Liver (tissue), 3 donors: ENCODE measurements at regions not wholly inside any gene's neighbourhood (a gene's known extent, or its start where the extent isn't known, plus 50 kb on each side); places are given as distances from the start of the nearest gene placed in this dataset.

Source experiments
- EGR1 ChIP-seq, 2 donors: IDR thresholded peaks; 2 replicates each; pipeline ENCODE4 v1.6.1; 2016 to 2018; ENCODE audit warnings: antibody characterized with exemption in 2 of 2, low read depth in 2 of 2
- FOXA1 ChIP-seq: IDR thresholded peaks from 2 replicates; pipeline ENCODE4 v1.6.1; 2016; ENCODE audit warnings: antibody characterized with exemption
- RAD21 ChIP-seq, 2 donors: IDR thresholded peaks; 2 replicates each; pipeline ENCODE4 v1.6.1; 2016; ENCODE audit warnings: antibody characterized with exemption in 2 of 2, mild to moderate bottlenecking in 2 of 2
- RXRA ChIP-seq, 2 donors: IDR thresholded peaks; 2 replicates each; pipeline ENCODE4 v1.6.1; 2017 to 2018; ENCODE audit warnings: antibody characterized with exemption in 2 of 2, mild to moderate bottlenecking in 1 of 2
- TAF1 ChIP-seq: conservative IDR thresholded peaks from 2 replicates; pipeline ENCODE4 v1.6.1; 2016; ENCODE audit warnings: antibody characterized with exemption, mild to moderate bottlenecking
- TF ChIP-seq, protein P1 (sequence below): fragments of 150-350 bp; IDR thresholded peaks from 2 replicates; pipeline ENCODE4 v1.5.1; 2017; ENCODE audit warnings: improper control_type of control experiment, low read depth, low read length; ENCODE audit not compliant: missing input control
- TF ChIP-seq, protein P2 (sequence below): IDR thresholded peaks from 2 replicates; pipeline ENCODE4 v1.6.1; 2016; ENCODE audit warnings: antibody characterized with exemption, mild to moderate bottlenecking
- TF ChIP-seq, protein P3 (sequence below): IDR thresholded peaks from 2 replicates; pipeline ENCODE4 v1.6.1; 2016; ENCODE audit warnings: antibody characterized with exemption
- donor health status: healthy.
- donor health status: healthy.

DNA sequence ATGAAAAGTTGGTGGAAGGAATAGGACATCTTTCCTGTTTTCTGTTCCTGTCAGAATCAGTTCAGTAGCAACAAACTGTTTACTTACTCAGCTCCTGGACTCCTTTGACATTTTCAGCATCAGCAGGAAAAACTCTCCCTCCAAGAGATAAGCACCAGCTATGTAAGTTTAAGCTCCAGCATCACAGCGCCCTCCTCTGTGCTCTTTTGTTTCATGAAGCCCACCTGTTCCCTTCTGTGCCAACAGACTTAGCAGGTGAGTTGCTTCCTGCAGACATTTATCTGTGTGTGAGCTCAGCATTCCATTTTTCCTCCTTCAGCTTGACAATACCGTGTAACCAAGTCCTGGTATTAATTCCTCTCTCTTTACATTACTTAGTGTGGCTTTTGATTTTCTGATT lies 644.1 kb upstream of the AGA start:
- TF ChIP-seq RAD21 (IDR thresholded peaks at IDR 0.05) (no peak), EGR1 (IDR thresholded peaks at IDR 0.05; ENCODE audit: low read depth in 2 of 2) (no peak), FOXA1 (no peak), RXRA (IDR thresholded peaks at IDR 0.05) (no peak), TAF1 (no peak)
- TF ChIP-seq, protein P1, sequence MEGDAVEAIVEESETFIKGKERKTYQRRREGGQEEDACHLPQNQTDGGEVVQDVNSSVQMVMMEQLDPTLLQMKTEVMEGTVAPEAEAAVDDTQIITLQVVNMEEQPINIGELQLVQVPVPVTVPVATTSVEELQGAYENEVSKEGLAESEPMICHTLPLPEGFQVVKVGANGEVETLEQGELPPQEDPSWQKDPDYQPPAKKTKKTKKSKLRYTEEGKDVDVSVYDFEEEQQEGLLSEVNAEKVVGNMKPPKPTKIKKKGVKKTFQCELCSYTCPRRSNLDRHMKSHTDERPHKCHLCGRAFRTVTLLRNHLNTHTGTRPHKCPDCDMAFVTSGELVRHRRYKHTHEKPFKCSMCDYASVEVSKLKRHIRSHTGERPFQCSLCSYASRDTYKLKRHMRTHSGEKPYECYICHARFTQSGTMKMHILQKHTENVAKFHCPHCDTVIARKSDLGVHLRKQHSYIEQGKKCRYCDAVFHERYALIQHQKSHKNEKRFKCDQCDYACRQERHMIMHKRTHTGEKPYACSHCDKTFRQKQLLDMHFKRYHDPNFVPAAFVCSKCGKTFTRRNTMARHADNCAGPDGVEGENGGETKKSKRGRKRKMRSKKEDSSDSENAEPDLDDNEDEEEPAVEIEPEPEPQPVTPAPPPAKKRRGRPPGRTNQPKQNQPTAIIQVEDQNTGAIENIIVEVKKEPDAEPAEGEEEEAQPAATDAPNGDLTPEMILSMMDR, result no peak
- TF ChIP-seq, protein P2, sequence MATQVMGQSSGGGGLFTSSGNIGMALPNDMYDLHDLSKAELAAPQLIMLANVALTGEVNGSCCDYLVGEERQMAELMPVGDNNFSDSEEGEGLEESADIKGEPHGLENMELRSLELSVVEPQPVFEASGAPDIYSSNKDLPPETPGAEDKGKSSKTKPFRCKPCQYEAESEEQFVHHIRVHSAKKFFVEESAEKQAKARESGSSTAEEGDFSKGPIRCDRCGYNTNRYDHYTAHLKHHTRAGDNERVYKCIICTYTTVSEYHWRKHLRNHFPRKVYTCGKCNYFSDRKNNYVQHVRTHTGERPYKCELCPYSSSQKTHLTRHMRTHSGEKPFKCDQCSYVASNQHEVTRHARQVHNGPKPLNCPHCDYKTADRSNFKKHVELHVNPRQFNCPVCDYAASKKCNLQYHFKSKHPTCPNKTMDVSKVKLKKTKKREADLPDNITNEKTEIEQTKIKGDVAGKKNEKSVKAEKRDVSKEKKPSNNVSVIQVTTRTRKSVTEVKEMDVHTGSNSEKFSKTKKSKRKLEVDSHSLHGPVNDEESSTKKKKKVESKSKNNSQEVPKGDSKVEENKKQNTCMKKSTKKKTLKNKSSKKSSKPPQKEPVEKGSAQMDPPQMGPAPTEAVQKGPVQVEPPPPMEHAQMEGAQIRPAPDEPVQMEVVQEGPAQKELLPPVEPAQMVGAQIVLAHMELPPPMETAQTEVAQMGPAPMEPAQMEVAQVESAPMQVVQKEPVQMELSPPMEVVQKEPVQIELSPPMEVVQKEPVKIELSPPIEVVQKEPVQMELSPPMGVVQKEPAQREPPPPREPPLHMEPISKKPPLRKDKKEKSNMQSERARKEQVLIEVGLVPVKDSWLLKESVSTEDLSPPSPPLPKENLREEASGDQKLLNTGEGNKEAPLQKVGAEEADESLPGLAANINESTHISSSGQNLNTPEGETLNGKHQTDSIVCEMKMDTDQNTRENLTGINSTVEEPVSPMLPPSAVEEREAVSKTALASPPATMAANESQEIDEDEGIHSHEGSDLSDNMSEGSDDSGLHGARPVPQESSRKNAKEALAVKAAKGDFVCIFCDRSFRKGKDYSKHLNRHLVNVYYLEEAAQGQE, result no peak
- TF ChIP-seq, protein P3, sequence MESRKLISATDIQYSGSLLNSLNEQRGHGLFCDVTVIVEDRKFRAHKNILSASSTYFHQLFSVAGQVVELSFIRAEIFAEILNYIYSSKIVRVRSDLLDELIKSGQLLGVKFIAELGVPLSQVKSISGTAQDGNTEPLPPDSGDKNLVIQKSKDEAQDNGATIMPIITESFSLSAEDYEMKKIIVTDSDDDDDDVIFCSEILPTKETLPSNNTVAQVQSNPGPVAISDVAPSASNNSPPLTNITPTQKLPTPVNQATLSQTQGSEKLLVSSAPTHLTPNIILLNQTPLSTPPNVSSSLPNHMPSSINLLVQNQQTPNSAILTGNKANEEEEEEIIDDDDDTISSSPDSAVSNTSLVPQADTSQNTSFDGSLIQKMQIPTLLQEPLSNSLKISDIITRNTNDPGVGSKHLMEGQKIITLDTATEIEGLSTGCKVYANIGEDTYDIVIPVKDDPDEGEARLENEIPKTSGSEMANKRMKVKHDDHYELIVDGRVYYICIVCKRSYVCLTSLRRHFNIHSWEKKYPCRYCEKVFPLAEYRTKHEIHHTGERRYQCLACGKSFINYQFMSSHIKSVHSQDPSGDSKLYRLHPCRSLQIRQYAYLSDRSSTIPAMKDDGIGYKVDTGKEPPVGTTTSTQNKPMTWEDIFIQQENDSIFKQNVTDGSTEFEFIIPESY, result no peak
